Effector CD8-positive, alpha-beta T cell (primary cell): ENCODE measurements at regions not wholly inside any gene's neighbourhood (a gene's known extent, or its start where the extent isn't known, plus 50 kb on each side); places are given as distances from the start of the nearest gene placed in this dataset.

Experiments
- DNase-seq: peaks from one replicate; lab custom pipeline; 2025; lab: John Stamatoyannopoulos, UW

GRCh38 chr12:98211909-98212695 is 303.3 kb upstream of the TMPO start:
- DNase-seq, result no peak

GRCh38 chr12:98213556-98213955 is 301.8 kb upstream of the TMPO start:
- DNase-seq, result no peak

- no peak for DNase-seq
These were observed 298.1 kb upstream of the TMPO start for GRCh38 chr12:98217257-98217656.

- DNase-seq, result no peak
These were observed 294.8 kb upstream of the TMPO start for GRCh38 chr12:98220636-98221035.

DNA sequence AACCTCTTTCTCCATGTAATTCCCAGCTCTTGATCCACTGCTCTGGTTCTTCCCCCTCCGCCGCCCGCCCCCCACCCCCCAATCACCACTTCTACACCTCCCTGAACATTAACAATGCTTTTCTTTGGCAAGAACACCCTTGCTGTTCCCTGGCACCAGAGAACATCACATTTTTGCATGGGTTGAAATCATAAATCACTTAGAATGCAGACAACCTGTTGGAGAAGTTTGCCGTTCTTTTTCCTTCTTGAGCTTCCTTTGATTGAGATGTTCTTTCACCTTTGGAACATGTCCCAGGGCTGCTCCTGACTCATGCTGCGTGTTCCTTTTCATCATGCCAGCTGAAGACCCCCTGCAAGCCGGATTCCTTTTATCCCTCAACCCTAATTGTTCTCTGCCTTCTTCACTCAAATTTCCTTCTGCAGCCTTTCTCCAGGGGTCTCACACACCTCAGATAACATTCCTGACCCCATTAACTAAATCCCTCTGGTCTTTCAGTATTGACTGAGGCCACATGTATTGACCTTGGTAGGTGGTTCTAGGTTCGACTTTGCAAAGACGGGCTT is 294.1 kb upstream of the TMPO start:
- no peak for DNase-seq

DNA sequence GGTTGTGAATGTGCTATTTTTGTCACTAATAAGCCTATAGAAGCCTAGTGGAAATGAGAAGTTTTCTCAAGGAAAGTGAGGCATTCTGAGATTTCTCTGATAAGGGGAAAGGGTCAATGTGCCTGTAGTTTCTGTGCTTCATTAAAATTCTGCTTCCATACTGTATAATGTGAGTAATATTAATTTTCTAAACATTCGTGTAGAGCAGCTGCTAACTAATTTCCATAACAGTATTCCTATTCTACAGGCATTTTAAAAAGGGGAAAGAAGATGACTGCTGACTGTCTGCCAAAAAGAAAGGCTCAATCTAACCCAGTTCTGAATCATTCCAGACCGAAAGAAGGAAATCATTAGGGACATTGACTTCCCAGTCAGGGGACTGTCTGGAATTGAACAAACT is 293.3 kb upstream of the TMPO start:
- DNase-seq, result no peak

GRCh38 chr12:98224584-98225221 is 290.7 kb upstream of the TMPO start:
- no peak for DNase-seq

DNA sequence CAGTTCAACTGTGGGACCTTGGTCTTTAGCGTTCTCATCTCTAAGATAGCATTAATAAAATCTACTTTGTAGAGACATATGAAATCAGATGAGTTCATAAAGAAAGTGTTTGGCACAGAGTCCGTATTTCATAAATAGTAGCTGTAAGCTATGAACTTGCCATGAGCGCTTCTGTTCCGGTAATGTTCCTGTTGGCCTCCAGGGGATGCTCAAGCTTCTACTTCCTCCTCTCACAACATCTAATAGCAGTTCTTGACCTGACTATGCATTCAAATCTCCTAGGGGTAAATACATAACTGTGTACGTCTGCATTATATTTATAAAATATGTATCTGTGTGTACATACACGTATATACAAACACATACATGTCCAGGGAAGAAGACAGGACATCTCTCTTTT is 288.2 kb upstream of the TMPO start:
- no peak for DNase-seq

GRCh38 chr12:98228683-98229539 is 286.5 kb upstream of the TMPO start:
- DNase-seq, result no peak

- no peak for DNase-seq
These were observed 285.9 kb upstream of the TMPO start for GRCh38 chr12:98229540-98229924.

- no peak for DNase-seq
These were observed 282.5 kb upstream of the TMPO start for GRCh38 chr12:98232753-98233390.

DNA sequence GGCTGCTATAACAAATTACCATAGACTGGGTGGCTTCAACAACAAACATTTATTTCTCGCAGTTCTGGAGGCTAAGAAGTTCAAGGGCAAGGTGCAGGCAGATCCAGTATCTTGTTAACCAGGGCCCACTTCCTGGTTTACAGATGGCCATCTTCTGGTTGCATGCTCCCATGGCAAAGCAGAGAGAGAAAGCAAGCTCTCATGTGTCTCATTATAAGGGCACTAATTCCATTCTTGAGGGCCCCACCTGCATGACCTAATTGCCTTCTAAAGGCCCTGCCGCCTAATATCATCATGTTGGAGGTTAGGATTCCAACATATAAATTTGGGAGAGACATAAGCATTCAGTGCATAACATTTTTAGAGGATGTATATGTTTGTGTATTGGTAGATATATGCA is 280.1 kb upstream of the TMPO start:
- DNase-seq, result no peak

GRCh38 chr12:98238515-98239130 is 276.8 kb upstream of the TMPO start:
- no peak for DNase-seq

- DNase-seq, result no peak
These were observed 272.2 kb upstream of the TMPO start for GRCh38 chr12:98243190-98243589.

DNA sequence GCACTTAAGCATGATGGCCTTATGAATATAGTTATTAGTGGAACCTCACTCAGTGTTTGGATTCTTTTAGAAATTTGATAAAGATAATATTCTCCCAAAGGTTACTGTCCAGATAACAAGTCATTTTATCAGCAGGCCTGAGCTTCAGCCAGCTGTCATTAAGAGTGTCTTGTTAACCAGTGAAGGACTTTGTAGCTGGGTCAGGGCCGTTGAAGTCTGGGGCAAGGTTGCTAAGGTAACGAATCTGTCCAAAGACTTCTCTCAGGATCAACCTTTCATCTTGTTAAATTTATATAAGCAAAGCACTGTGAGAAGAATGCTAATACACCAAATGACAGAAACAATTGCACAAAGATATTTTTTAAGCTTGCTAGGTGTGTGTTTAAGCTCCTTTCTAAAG is 271.3 kb upstream of the TMPO start:
- no peak for DNase-seq

- DNase-seq, result no peak
These were observed 262.0 kb upstream of the TMPO start for GRCh38 chr12:98253207-98254037.

DNA sequence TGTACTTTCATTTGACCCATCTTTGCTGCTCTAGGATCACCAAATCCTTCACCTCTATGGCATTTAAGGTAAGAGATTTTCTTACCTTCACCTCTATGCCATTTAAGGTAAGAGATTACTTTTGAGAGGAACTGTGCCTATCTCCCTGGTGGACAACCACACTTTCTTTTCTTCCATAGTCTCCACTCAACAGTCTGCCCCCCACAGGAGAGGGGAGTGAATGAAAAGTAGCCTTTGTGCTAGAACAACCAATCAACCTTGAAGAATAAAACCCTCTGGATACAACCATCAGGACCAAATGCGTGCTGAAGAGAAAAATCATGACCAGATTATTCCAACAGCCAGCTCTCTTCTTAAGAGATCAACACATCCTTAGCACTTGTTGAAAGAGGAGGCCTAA is 258.6 kb upstream of the TMPO start:
- no peak for DNase-seq

- DNase-seq, result no peak
These were observed 255.7 kb upstream of the TMPO start for GRCh38 chr12:98259693-98260092.

- DNase-seq, result no peak
These were observed 255.1 kb upstream of the TMPO start for GRCh38 chr12:98260276-98260675.

- DNase-seq, result no peak
These were observed 252.5 kb upstream of the TMPO start for GRCh38 chr12:98262902-98263301.
